HuH-7 (cell line): ENCODE measurements at regions not wholly inside any gene's neighbourhood (a gene's known extent, or its start where the extent isn't known, plus 50 kb on each side); places are given as distances from the start of the nearest gene placed in this dataset.

Experiments
- DNase-seq: peaks from one replicate; pipeline ENCODE4 v3.0.0; 2011; ENCODE audit warnings: low spot score

DNA sequence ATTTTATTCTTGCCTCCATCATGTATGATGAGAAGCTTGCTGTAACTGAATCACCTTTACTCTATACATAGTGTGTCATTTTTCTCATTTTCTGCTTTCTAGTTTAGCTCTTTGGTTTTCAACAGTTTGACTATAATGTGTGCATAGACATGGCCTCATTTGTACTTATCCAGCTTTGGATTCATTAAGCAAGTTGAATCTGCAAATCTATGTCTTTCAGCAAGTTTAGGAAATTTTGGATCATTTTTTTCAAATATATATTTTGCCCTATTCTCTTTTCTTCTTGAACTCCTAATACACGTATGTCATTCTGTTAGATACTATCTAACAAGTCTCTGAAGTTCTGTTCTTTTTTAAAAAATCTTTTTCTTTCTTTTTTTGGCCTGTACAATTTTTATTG lies 57.8 kb downstream of the PRLHR start:
- DNase-seq = no peak

DNA sequence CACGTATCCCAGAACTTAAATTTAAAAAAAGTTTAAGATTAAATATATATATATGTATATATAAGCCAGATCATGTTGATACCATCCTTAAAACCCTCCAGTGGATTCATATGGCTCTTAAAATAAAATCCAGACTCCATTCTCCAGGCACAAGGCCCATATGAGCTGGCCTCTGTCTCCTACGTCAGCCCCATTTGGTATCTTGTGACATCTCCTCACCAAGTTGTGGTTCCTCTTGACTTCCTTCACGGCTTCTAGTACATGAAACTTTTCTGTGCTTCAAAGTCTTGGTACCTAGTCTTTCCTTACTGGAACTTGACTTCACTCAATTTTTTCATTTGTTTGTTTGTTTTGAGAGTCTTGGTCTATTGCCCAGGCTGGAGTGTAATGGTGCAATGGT lies 61.3 kb downstream of the PRLHR start:
- no peak for DNase-seq

DNA sequence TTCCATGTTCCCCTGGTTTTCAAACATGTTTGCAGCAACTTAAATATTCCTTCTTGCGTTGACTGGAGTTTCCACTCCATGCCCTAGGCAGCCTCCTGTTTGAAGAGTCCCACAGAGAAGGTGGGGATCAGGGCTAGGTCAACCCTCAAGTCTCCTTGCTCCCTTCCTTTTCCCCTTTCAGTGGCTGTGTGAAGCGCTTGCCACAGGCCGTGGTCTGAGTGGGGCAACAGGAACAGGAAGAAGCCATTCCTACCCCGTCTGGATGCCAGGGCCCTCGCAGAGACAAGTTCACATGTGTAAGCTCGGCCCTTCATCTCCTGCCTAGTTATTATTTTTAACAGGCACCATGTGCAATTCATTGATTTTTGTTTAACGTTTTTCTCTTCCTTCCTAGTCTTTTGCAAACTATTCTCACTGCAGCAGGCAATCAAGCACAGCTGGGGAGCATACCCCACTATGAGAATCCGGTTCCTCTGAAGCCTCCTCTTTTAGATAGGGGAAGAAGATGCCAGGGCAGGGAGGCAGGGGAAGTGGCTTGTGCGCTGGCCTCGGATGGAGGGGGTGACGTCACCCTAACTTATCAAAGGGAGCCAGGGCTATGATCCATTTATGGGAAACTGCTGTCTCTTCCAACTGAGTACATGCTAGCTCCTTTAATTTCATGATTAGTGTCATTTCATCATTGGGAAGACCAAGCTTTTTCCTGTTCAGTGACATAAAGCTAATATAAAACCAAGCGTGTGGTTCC lies 64.2 kb downstream of the PRLHR start:
- DNase-seq = no peak

DNA sequence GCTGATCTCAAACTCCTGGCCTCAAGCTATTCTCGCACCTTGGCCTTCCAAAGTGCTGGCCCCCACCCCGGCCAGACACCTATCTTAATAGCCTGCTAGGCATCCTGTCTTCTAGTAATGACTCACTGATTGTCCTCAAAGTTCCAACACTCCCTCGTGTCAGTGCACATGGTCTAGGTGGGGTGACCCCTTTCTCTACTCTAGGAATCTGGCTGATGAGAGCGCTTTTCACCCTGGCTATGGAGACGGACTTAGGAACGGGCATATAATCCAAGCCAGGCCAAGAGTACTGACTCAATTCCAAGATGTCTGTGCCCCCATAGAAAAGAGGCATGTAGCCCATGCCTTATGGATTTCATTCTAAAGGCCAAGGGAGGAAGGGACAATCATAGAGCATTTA lies 67.0 kb downstream of the PRLHR start:
- DNase-seq = no peak

DNA sequence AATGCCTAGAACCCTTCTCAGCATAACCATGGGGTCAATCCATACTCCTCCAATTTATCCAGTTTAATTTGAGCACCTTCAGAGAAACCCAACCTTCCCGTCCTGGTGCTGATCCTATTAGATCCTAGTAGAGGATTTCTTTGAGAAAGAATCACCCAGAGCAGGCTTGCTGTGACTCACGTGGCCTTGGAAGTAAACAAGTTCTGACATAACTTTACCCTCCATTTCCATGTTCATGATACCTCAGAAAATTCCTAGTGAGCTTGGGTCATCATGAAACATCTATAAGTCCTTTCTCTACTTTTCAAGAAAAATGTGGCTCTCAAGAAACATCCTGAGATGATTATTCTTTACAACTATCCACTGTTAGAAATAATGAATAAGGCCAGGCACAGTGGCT lies 71.7 kb downstream of the PRLHR start:
- no peak for DNase-seq

DNA sequence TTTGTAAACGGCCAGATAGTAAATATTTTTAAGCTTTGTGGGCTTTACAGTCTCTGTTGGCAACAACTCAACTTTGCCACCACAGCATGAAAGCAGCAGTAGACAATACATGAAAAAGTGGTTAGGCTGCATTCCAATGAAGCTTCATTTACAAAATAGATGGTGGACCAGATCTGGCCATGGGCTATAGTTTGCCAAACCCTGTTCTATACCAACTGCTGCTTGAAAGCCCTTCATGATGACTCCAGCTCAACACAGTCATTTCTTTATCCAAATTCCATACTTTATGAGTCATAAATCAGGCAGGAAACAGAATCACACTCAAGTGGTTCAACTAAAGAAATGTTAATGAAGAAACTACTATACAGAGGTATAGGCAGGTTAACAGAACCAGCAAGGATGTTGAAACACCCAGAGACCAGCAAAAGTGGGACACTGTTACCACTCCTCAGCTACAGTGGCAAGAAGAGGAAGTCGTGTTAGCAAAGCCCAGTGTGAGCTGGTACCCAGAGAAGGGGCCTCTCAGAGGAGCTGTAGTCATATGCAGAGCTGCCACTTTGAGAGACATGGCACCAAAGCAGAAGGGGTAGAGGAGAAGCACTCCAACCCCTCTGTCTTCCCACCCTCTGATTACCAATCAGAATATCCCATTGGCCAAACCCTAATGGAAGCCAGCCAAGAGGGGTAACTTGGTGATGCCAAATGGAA lies 72.5 kb downstream of the PRLHR start:
- no peak for DNase-seq

DNA sequence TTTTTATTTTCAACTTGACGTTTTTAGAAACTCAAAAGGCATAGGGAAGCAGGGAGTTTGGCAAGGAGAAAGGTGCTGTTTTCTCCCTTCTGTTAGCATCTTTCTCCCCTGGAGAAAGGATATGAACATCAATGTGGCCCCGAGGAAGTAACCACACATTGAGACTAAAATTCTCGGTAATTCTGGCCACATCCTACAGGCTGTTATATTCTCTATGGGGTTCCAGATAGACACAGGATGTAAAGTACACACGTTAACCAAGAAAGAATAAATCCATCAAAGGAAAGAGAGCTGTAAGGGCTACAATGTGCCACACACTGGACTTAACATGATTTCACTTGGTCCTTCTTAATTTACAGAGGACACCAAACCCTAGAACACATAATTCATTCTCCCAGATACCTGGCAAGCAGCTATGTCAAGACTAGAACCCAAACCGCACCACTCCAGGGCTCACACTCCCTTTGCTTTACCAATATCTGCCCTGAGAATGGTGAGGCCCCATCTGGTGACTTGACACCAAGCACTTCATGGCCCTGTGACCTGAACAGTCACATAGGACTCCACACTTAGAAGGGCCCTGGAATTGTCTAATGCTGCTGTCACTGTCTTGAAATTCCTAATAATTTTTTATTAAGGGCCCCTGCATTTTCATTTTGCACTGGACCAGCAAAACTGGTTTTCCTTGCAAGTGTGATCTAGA lies 73.9 kb downstream of the PRLHR start:
- DNase-seq = no peak

DNA sequence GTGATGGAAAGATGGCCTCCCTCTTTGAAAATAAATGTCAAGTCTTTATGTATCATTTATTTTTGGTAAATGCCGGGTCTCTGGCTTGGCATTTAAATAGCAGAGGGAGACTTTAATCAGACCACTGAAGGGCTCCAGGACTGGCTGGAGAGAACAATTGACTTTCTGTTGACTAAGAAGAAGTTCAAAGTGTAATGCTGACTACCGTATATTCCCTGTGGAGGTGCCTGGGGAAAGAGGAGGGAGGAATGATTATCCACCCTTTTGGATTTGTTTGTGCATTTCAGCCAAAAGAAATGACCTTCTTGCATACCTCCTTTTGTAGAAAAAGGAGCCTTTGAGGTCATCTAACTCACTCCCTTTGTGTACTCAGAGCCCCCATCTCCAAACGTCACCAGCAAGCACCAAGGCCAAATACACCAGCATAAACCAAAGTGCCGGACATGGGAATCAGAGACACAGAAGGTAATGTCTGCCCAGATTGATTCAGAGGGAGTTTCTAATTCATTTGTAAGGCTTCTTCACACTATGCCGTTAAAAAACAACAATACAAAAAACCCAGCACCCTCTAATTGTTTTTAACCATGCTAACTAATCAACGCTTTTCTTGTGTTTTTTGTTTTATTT lies 75.2 kb downstream of the PRLHR start:
- no peak for DNase-seq

DNA sequence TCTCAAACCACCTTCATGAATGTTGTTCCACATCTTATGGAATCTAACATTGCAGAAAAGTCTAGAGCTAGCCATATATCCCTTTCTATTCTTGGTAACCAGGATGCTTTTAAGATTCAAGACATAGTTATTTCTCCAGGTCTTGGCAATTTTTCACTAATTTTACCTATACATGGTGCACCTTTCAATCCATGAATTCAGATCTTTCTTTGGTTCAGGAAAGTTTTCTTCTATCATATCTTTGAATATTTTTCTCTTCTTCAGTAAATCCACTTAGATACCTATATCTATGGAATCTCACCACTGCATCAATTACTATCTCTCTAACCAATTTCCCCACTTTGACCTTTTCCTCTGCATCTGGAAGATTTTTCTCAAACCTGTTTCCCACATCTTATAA lies 77.4 kb downstream of the PRLHR start:
- no peak for DNase-seq

DNA sequence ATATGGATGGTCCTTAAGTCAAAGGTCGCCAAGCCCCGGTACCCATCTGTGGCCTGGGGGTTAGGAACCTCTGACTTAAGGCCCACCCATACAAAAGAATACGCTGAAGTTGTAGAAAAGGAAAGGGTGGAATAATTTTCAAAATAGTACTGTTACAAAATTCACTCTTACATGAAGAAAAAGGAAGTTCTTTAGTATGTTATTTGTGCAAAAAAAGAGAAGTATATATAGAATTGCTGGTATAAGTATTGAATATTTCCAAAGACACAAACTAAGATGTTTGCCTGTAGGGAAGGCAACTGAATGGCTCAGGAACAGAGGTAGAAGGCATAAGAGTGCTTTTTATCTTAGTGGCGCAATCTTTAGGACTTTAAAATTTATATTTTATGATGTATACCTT lies 78.7 kb downstream of the PRLHR start:
- DNase-seq = no peak

DNA sequence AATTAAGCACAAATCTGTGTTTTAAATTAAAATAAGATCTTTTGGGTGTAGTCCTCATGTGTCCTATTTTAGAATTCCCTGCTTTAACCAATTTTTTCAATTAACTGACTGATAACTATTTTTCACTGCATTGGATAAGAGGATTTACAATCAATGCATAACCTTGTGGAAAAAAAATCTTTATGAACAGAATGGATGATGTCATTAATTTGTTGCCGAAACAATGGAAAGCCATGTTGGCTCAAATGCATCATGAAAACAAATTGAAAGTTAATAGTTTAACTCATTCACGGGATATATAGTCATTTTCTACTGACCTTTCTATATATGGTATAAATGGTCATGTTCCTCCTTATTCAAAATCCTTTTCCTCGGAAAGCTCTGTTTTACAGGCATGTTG lies 82.3 kb downstream of the PRLHR start:
- DNase-seq = no peak

DNA sequence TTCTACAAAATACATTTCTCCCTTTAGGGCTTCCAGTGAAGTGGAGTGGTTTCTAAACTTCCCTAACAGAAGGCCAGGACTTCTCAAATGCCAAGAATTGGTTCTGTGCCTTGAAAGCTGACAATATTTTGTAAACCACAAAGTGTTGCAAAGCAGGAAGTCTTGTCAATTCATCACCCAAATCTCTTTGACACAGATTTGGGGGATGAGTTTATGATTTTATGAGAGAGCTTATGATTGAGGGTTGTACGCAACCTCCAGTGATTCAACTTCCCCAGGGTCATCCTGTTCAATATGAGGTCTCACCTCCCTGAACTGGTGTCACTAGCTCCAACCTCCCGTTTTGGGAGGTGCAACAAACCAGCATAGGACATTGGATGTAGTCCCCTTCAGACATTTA lies 83.7 kb downstream of the PRLHR start:
- no peak for DNase-seq

DNA sequence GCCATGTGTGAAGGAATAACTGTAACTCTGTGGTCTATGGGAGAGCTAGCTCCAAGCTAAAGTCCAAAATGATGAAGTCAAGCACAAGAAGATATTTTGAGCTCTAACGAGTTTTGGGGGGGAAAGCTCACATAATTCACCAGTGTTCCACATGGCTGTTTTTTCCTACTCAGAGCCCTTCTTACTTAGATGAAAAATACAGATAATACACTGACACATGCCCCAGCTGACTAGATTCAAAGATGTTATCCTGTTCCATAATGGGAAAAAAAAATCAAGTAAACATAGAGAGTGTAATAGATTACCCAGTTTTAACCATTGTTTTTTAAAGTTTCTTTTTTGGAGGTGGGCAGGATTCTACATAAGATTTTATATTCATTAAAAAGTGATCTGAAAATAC lies 86.6 kb downstream of the PRLHR start:
- DNase-seq = no peak

DNA sequence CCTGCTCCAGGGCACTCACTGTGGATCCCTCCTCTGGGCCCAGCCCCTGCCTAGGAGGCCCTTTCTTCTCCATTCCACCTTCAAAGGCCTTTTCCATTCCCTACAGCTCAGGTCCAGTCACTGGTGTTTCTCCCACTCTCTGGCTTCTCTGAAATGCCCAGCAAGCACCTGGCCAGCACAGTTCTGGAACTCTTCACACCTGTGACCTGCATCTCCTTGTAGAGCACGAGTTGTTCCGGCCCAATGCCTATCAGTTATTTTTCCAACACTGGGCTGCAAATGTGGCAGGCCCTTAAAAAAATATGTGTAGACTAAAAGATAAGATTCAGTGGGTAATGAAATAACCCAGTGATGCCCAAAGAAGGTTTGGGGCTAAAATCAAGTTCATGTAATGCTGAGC lies 87.1 kb downstream of the PRLHR start:
- no peak for DNase-seq

DNA sequence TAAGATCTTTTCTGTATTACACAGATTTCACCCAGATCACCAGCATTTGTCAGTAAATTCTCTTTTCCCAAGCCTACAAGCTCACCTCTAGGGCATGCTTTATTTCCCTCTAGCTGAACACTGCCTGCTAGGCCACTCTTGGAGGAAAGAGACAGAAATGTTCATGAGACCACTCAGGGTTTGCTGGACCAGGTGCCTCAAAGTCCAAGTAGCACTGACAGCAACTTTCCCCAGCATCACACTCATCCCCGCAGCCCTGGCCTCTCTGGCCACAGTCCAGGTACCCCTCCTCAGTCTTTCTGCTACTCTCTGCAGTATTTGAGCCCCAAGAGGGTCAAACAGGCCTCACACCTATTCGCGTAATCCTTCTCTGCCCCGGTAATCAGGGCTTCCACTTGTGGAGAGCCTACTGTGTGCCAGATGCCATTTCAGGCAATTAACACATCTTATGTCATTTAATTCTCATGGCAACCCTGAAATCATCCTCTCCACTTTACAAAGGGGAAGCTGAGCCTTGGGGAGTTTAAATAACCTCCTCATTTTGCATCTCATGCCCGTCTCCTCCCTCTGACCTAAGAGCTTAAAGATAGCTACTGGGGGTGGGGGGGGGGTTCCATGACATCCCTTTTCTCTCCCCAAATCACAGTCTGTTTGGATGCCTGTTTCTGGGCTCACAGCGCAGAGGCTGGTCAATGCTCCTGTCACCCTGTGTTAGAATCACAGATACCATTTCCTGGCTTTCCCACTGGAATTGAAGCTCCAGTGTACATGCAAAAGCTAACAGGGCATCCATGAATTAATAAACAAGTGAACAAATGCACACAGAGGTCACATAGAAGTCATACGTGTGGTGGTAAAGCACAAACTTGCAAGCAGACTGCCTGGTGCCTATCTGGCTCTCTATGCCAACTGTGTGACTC lies 88.5 kb downstream of the PRLHR start:
- no peak for DNase-seq

DNA sequence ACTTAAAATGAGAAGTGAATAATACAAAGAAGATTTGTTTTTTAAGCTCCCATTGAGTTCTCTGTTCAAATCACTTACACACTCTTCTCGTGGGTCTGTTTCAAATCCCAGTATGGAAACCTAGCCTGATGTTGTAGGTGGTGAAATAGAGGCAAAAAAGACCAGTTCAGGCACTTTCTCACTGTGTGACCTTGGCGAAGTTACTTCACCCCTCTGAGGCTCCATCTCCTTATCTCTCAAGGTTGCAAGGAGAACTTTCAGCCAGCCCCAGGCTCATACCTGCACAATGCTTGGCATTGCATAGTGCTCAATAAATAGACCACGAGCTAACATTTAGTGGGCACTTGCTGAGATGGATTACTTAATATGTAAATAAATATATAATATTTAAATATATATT lies 90.1 kb downstream of the PRLHR start:
- DNase-seq = no peak

DNA sequence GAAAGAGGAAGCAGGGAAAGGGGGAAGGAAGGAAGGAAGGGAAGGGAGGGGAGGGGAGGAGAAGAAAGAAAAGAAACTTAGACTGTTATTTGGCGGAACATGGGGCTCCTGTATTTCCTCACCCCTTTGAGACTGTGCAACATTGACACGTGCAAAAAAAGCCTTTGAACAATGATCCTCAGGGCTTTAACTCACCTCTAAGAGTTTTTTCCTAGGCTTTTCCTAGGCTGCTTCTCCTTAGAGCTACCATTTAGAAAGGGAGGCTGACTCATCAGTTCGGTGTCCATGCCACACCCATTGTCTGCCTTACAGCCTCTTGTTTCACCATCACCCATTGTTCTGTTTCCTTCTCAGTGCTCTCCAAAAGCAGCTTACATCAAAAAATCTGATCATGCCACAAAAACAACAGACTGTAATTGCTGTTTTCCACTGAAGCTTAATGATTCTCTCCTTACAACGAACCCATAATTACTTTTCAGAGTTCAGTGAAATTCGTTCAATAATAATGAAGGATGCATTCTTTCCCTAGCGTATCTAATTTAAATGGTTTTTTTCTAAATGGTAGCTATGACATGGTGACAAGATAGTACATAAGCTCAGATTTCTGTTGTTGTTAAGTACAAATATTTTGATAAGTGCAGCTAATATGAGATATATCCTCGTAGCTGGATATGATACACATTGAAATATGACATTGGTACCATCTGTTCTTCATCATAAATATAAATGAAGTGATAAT lies 90.8 kb downstream of the PRLHR start:
- no peak for DNase-seq

DNA sequence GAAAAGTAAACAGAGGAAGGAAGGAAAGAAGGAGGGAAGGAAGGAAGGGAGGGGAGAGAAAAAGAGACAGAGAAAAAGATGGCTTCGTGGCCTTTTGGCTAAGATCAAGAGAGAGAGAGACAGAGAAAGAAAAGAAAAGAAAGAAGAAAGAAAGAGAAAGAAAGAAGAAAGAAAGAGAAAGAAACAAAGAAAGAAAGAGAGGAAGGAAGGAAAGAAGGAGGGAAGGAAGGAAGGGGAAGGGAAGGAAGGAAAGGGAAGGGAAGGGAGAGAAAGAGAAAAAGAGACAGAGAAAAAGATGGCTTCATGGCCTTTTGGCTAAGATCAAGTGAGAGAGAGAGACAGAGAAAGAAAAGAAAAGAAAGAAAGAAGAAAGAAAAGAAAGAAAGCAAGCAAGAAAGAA lies 91.4 kb downstream of the PRLHR start:
- DNase-seq = no peak

DNA sequence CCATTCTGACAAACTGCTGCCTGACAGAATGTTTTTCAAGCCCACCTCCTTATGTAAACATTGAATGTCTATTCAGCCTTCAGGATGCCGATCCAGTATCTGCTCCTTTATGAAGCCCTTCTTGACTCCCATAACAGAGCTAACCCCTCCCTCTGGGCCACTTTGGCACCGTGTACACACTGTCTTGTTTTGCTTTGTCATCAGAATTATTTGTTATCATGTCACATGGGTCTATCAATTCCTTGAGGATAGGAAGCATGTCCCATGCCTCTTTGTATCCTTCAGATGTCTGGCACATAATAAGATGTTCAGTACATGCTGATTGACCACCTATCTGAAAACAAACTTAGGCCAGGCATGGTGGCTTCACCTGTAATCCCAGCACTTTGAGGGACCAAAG lies 92.3 kb downstream of the PRLHR start:
- DNase-seq = no peak

DNA sequence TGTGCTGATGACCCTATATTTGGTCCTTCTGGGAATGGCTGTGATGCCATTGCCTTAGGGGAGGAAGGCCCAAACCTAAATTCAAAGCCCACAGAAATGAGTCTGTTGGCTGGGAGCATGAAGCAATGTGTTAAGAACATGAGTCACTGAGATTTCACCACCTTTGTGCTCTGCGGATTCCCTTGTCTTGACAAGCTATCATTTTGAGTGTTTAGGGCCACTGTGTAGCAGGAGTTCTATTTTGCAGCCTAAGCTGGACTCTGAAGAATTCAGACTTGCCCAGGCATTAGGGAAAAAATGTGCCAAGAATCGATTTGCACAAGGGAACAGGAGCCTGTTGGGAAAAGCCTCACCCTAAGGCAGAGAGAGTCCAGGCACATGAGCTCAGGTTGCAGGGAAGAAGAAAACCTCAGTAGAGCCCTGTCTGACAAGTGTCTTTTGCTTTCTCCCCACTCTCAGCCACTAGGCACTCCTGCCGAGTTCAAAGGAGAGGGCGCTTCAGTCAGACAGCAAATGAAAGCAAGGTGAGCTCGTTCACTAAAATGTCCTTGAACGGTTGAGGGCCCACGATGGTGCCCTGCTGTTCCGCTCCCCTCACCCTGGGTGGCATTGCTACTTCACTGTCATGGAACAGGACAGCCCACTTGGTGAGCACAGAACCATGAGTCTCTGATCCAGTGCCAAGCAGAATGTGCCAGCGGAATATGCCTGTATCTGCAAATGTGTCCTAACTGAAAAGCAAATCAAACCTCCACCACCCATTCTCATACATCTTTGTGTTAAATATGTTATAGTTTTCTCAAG lies 93.6 kb downstream of the PRLHR start:
- no peak for DNase-seq
